ENCODE measurements at regions not wholly inside any gene's neighbourhood (a gene's known extent, or its start where the extent isn't known, plus 50 kb on each side); places are given as distances from the start of the nearest gene placed in this dataset.

GRCh38 chr14:31943861-31944255 is 133.2 kb upstream of the ARHGAP5 start:
- Histone ChIP-seq H3K9me3 (no peaks in the 10 kb centered on the region), H3K27me3 (ENCODE audit: insufficient read depth in 3 of 3, low read length in 2 of 3) (no peaks in the 10 kb centered on the region), H3K27ac (no peak overlapping the region), H3K4me1 (peaks cover 3% of the 10 kb centered on the region), H3K36me3 (ENCODE audit: insufficient read depth in 1 of 2, low read depth in 1 of 2) (no peaks in the 10 kb centered on the region), H3K4me3 (no peak overlapping the region)
- ATAC-seq = no peak
- TF ChIP-seq CTCF (IDR thresholded peaks at IDR 0.05) = no peak
- intact Hi-C loops (cut with DNase I) = no loop called here
- 96 to 99% (median 97%) methylated on average over 12 of the region's 12 CpGs for WGBS, 3 donors
- no peak for DNase-seq

- no peak for TF ChIP-seq CTCF (IDR thresholded peaks at IDR 0.05)
- no peak for DNase-seq
- H3K4me3 ChIP-seq = no peak overlapping the region
- no peaks in the 10 kb centered on the region for H3K27me3 ChIP-seq (ENCODE audit: insufficient read depth in 3 of 3, low read length in 2 of 3)
- no peaks in the 10 kb centered on the region for H3K36me3 ChIP-seq (ENCODE audit: insufficient read depth in 1 of 2, low read depth in 1 of 2)
- H3K27ac ChIP-seq = no peak overlapping the region
- H3K9me3 ChIP-seq = no peaks in the 10 kb centered on the region
- intact Hi-C loops (cut with DNase I) = no loop called here
- WGBS, 3 donors = 49 to 78% (median 49%) methylated on average over 13 of the region's 13 CpGs
- peaks cover 3% of the 10 kb centered on the region for H3K4me1 ChIP-seq
- no peak for ATAC-seq
Observed at GRCh38 chr14:31944256-31945073, 132.6 kb upstream of the ARHGAP5 start.

GRCh38 chr14:31945074-31945613 is 132.0 kb upstream of the ARHGAP5 start:
- no peaks in the 10 kb centered on the region for H3K36me3 ChIP-seq (ENCODE audit: insufficient read depth in 1 of 2, low read depth in 1 of 2)
- H3K27me3 ChIP-seq (ENCODE audit: insufficient read depth in 3 of 3, low read length in 2 of 3) = no peaks in the 10 kb centered on the region
- peaks cover 3% of the 10 kb centered on the region for H3K4me1 ChIP-seq
- no peak overlapping the region for H3K4me3 ChIP-seq
- 52 to 67% (median 60%) methylated on average over 3 of the region's 3 CpGs for WGBS, 3 donors
- no peak for DNase-seq
- intact Hi-C loops (cut with DNase I) = no loop called here
- no peak for ATAC-seq
- H3K27ac ChIP-seq = no peak overlapping the region
- H3K9me3 ChIP-seq = no peaks in the 10 kb centered on the region
- TF ChIP-seq CTCF (IDR thresholded peaks at IDR 0.05) = no peak

DNA sequence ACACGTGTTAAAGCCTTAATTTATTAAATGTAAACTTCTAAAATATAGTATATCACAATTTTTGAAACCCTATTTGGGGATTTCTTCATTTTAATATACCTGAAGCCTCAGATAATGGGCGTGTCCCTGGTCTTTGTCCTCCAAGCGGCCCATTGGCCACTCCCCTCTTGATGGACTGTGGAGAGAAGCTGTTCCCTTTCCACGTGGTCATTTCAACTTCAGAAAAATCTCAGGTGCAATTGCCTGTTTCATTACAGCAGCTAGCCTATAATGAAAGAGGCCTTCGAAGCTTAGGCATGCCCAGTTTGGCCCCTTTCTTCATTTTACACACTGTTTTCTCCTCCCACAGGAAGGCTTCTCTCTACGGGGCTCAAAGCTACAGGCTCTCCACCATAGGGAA is 131.4 kb upstream of the ARHGAP5 start:
- no peaks in the 10 kb centered on the region for H3K9me3 ChIP-seq
- TF ChIP-seq CTCF (IDR thresholded peaks at IDR 0.05) = no peak
- no peak overlapping the region for H3K4me3 ChIP-seq
- H3K27ac ChIP-seq = no peak overlapping the region
- intact Hi-C loops (cut with DNase I) = no loop called here
- DNase-seq (no peak), ATAC-seq (no peak)
- WGBS, 3 donors = 73 to 79% (median 76%) methylated on average over 6 of the region's 6 CpGs
- peaks cover 3% of the 10 kb centered on the region for H3K4me1 ChIP-seq
- no peaks in the 10 kb centered on the region for H3K36me3 ChIP-seq (ENCODE audit: insufficient read depth in 1 of 2, low read depth in 1 of 2)
- H3K27me3 ChIP-seq (ENCODE audit: insufficient read depth in 3 of 3, low read length in 2 of 3) = no peaks in the 10 kb centered on the region
